ENCODE measurements at regions not wholly inside any gene's neighbourhood (a gene's known extent, or its start where the extent isn't known, plus 50 kb on each side); places are given as distances from the start of the nearest gene placed in this dataset.
"Not testable (repeated sequence)": the region's sequence is repeated elsewhere in the genome, so short reads cannot be mapped to it uniquely, and the experiment has no call there.

GRCh38 chr15:57873564-57874209, 167.2 kb downstream of the POLR2M start:
- no peak for DNase-seq (ENCODE audit: extremely low read depth, low read depth)

- no peak for DNase-seq (ENCODE audit: extremely low read depth, low read depth)
Measured at GRCh38 chr15:57875347-57875746, 168.8 kb downstream of the POLR2M start.

DNA sequence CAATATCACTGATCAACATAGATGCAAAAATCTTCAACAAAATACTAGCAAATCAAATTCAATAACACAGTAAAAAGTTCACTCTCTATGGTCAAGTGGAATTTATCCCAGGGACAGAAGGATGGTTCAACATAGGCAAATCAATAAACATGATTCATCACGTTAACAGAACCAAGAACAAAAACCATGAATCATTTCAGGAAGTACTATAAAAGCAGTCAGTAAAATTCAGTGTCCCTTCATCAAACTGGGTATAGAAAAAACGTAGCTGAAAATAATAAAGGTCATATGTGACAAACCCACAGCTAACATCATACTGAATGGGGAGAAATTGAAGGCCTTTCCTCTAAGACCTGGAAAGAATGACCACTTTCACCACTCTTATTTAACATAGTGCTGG, 172.1 kb downstream of the POLR2M start:
- no peak for DNase-seq (ENCODE audit: extremely low read depth, low read depth)

DNA sequence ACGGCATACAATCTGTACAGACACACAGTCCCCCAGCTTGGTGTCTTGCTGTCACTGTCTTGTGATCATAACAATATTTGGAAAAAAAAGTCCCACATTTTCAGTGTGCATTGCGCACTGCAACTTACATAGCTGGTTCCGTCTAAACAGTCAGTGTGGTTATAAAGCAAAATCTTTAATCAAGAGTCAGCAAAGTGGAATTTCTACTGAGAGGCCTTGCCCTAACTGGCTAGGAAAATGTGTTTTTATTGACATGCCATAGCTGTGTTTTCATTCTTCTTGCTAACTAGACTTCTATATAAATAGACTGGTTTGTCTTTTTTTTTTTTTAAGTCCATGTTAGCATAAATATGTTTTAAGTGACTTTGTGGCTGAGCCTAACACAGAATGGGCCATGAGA, 174.8 kb downstream of the POLR2M start:
- no peak for DNase-seq (ENCODE audit: extremely low read depth, low read depth)

DNA sequence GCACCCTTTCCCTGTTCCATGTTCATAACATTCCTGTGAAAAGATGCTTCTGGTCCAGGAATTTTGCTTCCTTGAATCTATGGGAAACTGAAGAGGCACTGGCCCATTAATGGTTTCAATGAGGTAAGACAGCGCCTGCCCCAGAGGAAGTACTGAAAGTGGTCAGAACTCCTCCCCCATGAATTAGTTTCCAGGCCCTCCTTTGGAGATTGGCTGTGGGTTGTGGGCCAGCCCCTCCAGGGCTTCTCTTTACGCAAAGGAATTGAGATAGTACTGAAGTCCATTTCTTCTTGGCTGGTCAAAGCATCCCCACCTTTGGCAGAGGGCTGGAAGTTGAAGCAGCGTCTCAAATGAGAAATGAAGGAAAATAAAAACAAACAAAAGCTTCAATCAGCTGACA, 175.5 kb downstream of the POLR2M start:
- DNase-seq (ENCODE audit: extremely low read depth, low read depth) = no peak

DNA sequence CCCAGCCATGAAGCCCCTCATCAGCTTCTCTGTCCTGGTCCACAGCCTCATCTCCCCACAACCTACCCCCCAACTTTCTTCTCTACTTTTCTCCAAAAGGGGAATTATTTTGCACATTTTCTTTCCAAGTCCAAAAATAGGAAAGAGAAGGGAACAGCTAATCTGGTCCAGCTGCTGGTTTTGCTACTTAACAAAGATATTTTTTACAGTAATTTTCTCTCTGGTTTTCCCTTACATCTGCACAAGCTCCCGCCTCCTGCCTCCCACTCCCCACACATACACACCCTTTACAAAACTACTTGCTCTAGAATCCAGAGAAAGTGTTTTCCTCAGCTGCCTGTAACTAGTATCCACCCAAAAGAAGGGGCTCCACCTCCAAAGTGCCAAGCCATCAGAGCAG, 177.2 kb downstream of the POLR2M start:
- DNase-seq (ENCODE audit: extremely low read depth, low read depth) = no peak

DNA sequence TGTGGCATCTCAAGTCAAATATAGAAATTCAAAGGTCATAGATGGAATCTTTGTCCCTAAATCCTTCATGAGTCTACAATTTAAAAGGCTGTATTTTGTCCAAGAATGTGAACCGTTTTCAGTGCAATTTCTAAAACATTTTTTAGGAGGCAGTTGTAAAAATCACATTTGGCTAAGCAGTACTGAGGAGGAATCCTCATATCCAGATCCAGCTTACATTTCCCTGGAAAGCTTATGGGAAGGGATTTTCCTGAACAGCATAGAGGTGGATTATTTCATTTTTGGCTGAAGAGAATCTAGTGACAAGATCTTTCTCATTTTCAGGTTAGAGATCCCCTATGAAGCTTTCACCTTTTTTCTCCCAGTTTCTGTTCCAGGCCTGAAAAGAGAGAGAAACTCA, 178.4 kb downstream of the POLR2M start:
- no peak for DNase-seq (ENCODE audit: extremely low read depth, low read depth)

DNA sequence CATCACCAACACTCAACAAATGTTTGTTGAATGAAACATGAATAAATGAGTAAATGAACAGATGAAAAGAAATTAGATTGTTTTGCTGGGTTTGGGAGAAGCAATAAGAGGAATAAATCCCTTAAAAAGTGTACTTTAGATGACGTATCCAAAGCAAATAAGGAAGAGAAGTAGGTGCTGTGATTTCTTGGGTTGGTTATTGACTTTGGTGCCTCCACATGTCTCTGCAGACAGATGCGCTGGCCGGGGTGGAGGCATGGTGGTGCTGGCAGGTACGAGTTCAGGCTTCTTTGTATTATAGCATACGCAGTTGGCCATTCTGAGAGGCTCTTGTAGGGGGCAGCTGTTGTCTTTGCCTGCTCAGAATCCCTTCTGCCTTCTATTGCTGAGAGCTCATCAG, 178.9 kb downstream of the POLR2M start:
- DNase-seq (ENCODE audit: extremely low read depth, low read depth) = no peak

DNA sequence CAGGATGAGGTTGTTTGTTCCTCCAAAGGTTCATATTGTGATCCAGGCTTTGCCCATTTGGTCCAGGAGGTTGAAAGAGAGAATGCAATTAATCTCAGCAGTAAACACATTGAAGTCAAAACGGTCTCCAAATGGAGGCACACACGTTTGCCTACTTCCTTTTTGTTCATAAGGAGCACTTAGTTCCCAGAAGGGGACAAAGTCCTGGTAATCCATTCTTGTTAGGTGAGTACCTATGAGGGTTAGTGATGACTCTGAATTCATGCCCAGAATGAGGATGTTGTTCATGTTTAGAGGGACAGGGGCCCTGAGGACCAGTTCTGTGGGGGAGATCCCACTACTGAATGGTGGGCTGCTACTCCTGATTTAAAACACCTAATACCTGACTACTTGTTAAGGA, 177.7 kb downstream of the ALDH1A2 start:
- no peak for DNase-seq (ENCODE audit: extremely low read depth, low read depth)

- no peak for DNase-seq (ENCODE audit: extremely low read depth, low read depth)
Measured at GRCh38 chr15:57890351-57890750, 175.2 kb downstream of the ALDH1A2 start.

- DNase-seq (ENCODE audit: extremely low read depth, low read depth) = no peak
Measured at GRCh38 chr15:57890878-57891277, 174.6 kb downstream of the ALDH1A2 start.

GRCh38 chr15:57892181-57892580, 173.3 kb downstream of the ALDH1A2 start:
- DNase-seq (ENCODE audit: extremely low read depth, low read depth) = no peak

- no peak for DNase-seq (ENCODE audit: extremely low read depth, low read depth)
Measured at GRCh38 chr15:57893040-57893439, 172.5 kb downstream of the ALDH1A2 start.

- DNase-seq (ENCODE audit: extremely low read depth, low read depth) = no peak
Measured at GRCh38 chr15:57895291-57895690, 170.2 kb downstream of the ALDH1A2 start.

- DNase-seq (ENCODE audit: extremely low read depth, low read depth) = no peak
Measured at GRCh38 chr15:57896114-57896513, 169.4 kb downstream of the ALDH1A2 start.

DNA sequence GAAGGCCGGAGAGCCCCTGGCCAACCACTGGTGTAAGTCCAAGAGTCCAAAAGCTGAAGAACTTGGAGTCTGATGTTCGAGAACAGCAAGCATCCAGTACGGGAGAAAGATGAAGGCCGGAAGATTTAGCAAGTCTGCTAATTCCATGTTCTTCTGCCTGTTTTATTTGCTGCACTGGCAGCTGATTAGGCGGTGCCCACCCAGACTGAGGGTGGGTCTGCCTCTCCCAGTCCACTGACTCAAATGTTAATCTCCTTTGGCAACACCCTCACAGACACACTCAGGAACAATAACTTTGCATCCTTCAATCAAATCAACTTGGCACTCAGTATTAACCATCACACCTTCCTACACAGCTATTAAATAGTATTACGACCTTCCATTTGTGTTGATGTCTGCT, 168.6 kb downstream of the ALDH1A2 start:
- DNase-seq (ENCODE audit: extremely low read depth, low read depth) = not testable (repeated sequence)

DNA sequence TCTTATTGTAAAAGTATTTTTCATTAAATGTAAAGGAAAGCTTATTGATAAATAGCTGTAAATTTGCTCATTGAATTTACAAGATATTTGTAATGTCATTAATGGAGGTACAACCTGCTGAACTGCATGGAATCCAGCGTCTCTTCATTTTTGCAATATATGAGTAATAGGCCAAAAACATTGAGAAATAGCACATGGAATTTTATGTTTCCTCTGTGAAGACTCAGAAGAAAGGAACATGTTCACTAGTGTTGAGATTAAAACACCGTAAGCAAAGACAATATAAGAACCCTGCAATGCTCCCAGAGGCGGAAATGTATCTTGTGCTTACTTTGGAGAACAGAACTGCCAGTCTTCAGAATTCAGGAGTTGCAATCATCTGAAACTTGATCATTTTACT, 167.6 kb downstream of the ALDH1A2 start:
- no peak for DNase-seq (ENCODE audit: extremely low read depth, low read depth)

DNA sequence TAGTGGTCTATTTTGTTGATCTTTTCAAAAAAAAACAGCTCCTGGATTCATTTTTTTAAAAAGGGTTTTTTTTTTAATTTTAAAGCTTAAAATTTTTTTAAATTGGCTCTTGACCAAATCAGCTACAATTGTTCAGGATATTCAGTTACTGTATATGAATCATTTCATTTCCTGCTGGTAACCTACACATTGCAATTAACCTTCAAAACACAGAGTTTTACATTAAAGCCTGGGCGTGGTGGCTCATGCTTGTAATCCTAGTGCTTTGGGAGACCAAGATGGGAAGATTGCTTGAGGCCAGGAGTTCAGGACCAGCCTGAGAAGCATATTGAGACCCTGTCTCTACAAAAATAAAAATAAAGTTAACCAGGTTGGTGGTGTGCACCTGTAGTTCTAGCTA, 163.4 kb downstream of the ALDH1A2 start:
- DNase-seq (ENCODE audit: extremely low read depth, low read depth) = no peak
